Erythroblast (primary cell): ENCODE measurements at regions not wholly inside any gene's neighbourhood (a gene's known extent, or its start where the extent isn't known, plus 50 kb on each side); places are given as distances from the start of the nearest gene placed in this dataset.

Experiments
- GATA1 ChIP-seq: IDR thresholded peaks from 2 replicates; pipeline ENCODE4 v1.6.1; 2011; ENCODE audit warnings: low read depth, mild to moderate bottlenecking, control low read depth, low read length, moderate library complexity
- POLR2A ChIP-seq: IDR thresholded peaks from 2 replicates; pipeline ENCODE4 v1.6.1; 2011; ENCODE audit warnings: mild to moderate bottlenecking, low read length

GRCh38 chr6:25165177-25165576 lies 114.0 kb upstream of the CARMIL1 start:
- no peak for TF ChIP-seq POLR2A
- no peak for TF ChIP-seq GATA1
